K562 (cell line): ENCODE measurements at regions not wholly inside any gene's neighbourhood (a gene's known extent, or its start where the extent isn't known, plus 50 kb on each side); places are given as distances from the start of the nearest gene placed in this dataset.

Source experiments
- ATAC-seq: fragments of 200-7000 bp; cut with Tn5 transposase; 3 replicates; pipeline ENCODE4 v1.9.1; 2020; ENCODE audit warnings: moderate library complexity
- BruUV-seq: library from RNA; stranded (reverse); fragments of 400-500 nt; replicated peaks from 2 replicates; lab custom pipeline; 2021; lab: Mats Ljungman, UMichigan
- CTCF ChIA-PET: fragments of 300-600 bp; formaldehyde crosslinking; extraction: SDS; loops from one replicate; lab custom pipeline; 2021; ENCODE audit warnings: low intra/inter-chr PET ratio; lab: Yijun Ruan, JAX
- POLR2A ChIA-PET: fragments of 300-600, 350-650 bp; sonication (Branson Sonifier 250); formaldehyde crosslinking; extraction: SDS; loops from one replicate; lab custom pipeline; 2021; ENCODE audit warnings: antibody characterized with exemption, inconsistent platforms; lab: Yijun Ruan, JAX
- DNase-seq, 4 experiments: peaks; one replicate each; pipeline versions ENCODE4 v3.0.0 to v3.0.0-alpha.2; 2011 to 2018; ENCODE audit warnings: low spot score in 3 of 4, mixed read lengths in 3 of 4; ENCODE audit errors: extremely low read depth in 1 of 4
- FAIRE-seq: peaks from 2 replicates; lab custom pipeline; 2011; peaks lifted over from hg19 to GRCh38; lab: Jason Lieb, UNC
- H2AFZ ChIP-seq: 2 replicates; pipeline ENCODE4 v1.6.0; 2011; ENCODE audit warnings: low read depth, low read length, control low read depth, inconsistent platforms
- H3K27ac ChIP-seq: fragments of 200-600 bp; 3 replicates; pipeline ENCODE4 v1.8.0; 2011; ENCODE audit warnings: low read depth, mild to moderate bottlenecking, control low read depth, inconsistent platforms, low read length, moderate library complexity, mixed read lengths; ENCODE audit errors: extremely low read depth
- H3K27me3 ChIP-seq, 2 experiments: fragments of 300-600 bp in 1 of 2; 2 replicates in 1 of 2; 3 replicates in 1 of 2; pipeline versions ENCODE4 v1.6.0 to v1.8.0; 2011; ENCODE audit warnings: inconsistent platforms in 2 of 2, low read length in 2 of 2, mild to moderate bottlenecking in 1 of 2, mixed read lengths in 1 of 2, moderate library complexity in 1 of 2; ENCODE audit not compliant: control insufficient read depth in 2 of 2, insufficient read depth in 2 of 2
- H3K36me3 ChIP-seq: fragments of 300-600 bp; 3 replicates; pipeline ENCODE4 v1.8.0; 2011; ENCODE audit warnings: mild to moderate bottlenecking, low read length, inconsistent platforms; ENCODE audit not compliant: control insufficient read depth, insufficient read depth
- H3K4me1 ChIP-seq, 2 experiments: fragments of 200-600 bp in 1 of 2; replicated peaks in 1 of 2; 2 replicates in 1 of 2; 3 replicates in 1 of 2; pipeline versions ENCODE4 v1.5.1 to v1.8.0; 2011; ENCODE audit warnings: inconsistent platforms in 2 of 2, low read length in 2 of 2, mild to moderate bottlenecking in 1 of 2, mixed read lengths in 1 of 2, moderate library complexity in 1 of 2; ENCODE audit not compliant: control insufficient read depth in 2 of 2, insufficient read depth in 2 of 2
- H3K4me2 ChIP-seq: 2 replicates; pipeline ENCODE4 v1.6.1; 2011; ENCODE audit warnings: low read length, control low read depth, inconsistent platforms, mixed read lengths; ENCODE audit not compliant: insufficient read depth
- H3K4me3 ChIP-seq: fragments of 200-600 bp; sonication (generic), shearing (Covaris generic); 2 replicates; pipeline ENCODE4 v1.5.1; 2016; ENCODE audit warnings: control low read depth, inconsistent platforms
- H3K79me2 ChIP-seq: fragments of 200-600 bp; 3 replicates; pipeline ENCODE4 v1.8.0; 2011; ENCODE audit warnings: low read length, inconsistent platforms; ENCODE audit not compliant: control insufficient read depth, insufficient read depth
- H3K9ac ChIP-seq, 2 experiments: 2 replicates each; pipeline versions ENCODE4 v1.6.0 to v1.6.1; 2011; ENCODE audit warnings: low read depth in 2 of 2, low read length in 2 of 2, control low read depth in 1 of 2, inconsistent platforms in 1 of 2, mild to moderate bottlenecking in 1 of 2, mixed read lengths in 1 of 2; ENCODE audit not compliant: insufficient read depth in 1 of 2
- H3K9me1 ChIP-seq: one replicate; pipeline ENCODE4 v1.6.0; 2011; ENCODE audit warnings: inconsistent platforms, mild to moderate bottlenecking, low read length, moderate library complexity; ENCODE audit not compliant: control insufficient read depth, insufficient read depth
- H3K9me3 ChIP-seq: replicated peaks from 2 replicates; pipeline ENCODE4 v1.5.1; 2011; ENCODE audit warnings: low read depth, low read length, inconsistent platforms; ENCODE audit not compliant: control insufficient read depth, insufficient read depth
- H4K20me1 ChIP-seq: replicated peaks from 2 replicates; pipeline ENCODE4 v1.6.1; 2011; ENCODE audit warnings: low read length, inconsistent platforms, mixed read lengths; ENCODE audit not compliant: control insufficient read depth, insufficient read depth
- BRF1 ChIP-seq: IDR thresholded peaks from 3 replicates; pipeline ENCODE4 v1.6.1; 2011; ENCODE audit warnings: borderline replicate concordance, mild to moderate bottlenecking; ENCODE audit not compliant: insufficient read length; ENCODE audit errors: extremely low read depth
- CHAMP1 ChIP-seq: fragments of 450-650 bp; IDR thresholded peaks from 2 replicates; pipeline ENCODE4 v1.6.1; 2016; ENCODE audit warnings: mild to moderate bottlenecking
- ETS2 ChIP-seq: IDR thresholded peaks from 2 replicates; pipeline ENCODE4 v1.6.1; 2016; ENCODE audit warnings: borderline replicate concordance, missing genetic modification characterization, mild to moderate bottlenecking, moderate library complexity, missing compliant biosample characterization; ENCODE audit not compliant: poor library complexity, severe bottlenecking
- EWSR1 ChIP-seq: fragments of 450-650 bp; IDR thresholded peaks from 2 replicates; pipeline ENCODE4 v1.6.1; 2018; ENCODE audit warnings: borderline replicate concordance, mild to moderate bottlenecking, low read depth, moderate library complexity; ENCODE audit not compliant: partially characterized antibody
- MTF1 ChIP-seq: fragments of 250-450 bp; sonication (Bioruptor Pico); IDR thresholded peaks from 2 replicates; pipeline ENCODE4 v1.9.0; 2021; ENCODE audit warnings: moderate library complexity, mild to moderate bottlenecking, inconsistent platforms, borderline replicate concordance
- NUFIP1 ChIP-seq: fragments of 450-650 bp; IDR thresholded peaks from 2 replicates; pipeline ENCODE4 v1.6.1; 2018; ENCODE audit not compliant: partially characterized antibody
- TAF1 ChIP-seq: IDR thresholded peaks from 2 replicates; pipeline ENCODE4 v1.6.1; 2011; ENCODE audit warnings: mild to moderate bottlenecking, low read length, moderate library complexity; ENCODE audit not compliant: insufficient read depth, control insufficient read depth, severe bottlenecking; ENCODE audit errors: extremely low read depth
- ZBTB26 ChIP-seq: fragments of 450-650 bp; formaldehyde crosslinking; IDR thresholded peaks from 2 replicates; pipeline ENCODE4 v1.4.0; 2022; ENCODE audit warnings: missing genetic modification characterization
- ZBTB8A ChIP-seq: fragments of 450-650 bp; IDR thresholded peaks from 2 replicates; pipeline ENCODE4 v1.6.1; 2018; ENCODE audit warnings: mild to moderate bottlenecking, moderate library complexity; ENCODE audit not compliant: partially characterized antibody
- ZNF134 ChIP-seq: fragments of 250-450 bp; sonication (Bioruptor Pico); conservative IDR thresholded peaks from 2 replicates; pipeline ENCODE4 v1.4.0; 2020
- ZNF609 ChIP-seq: sonication (generic); formaldehyde crosslinking; IDR thresholded peaks from 2 replicates; pipeline ENCODE4 v1.8.1; 2023; ENCODE audit warnings: missing genetic modification reagents, mild to moderate bottlenecking, borderline replicate concordance
- ZNF780A ChIP-seq: fragments of 250-450 bp; sonication (Bioruptor Pico); IDR thresholded peaks from 2 replicates; pipeline ENCODE4 v1.5.0; 2021; ENCODE audit warnings: mild to moderate bottlenecking
- whole genome bisulfite sequencing: fragments of 100-300 bp; shearing (Covaris generic); methylation state at CpG from one replicate; pipeline ENCODE4 v1.1.6; 2016; ENCODE audit warnings: low coverage, mixed read lengths; ENCODE audit not compliant: insufficient coverage; ENCODE audit errors: missing lambda C conversion rate; 5-methylcytosine and 5-hydroxymethylcytosine counted together
- in situ Hi-C: fragments of 300-500 bp; cut with MboI; formaldehyde crosslinking; loops from 4 replicates; pipeline ENCODE4 v1.15.0; 2018; ENCODE audit warnings: inconsistent platforms, mixed read lengths
- intact Hi-C: fragments of 100-400 bp; cut with micrococcal nuclease; formaldehyde crosslinking; loops from 2 replicates; pipeline ENCODE4 v1.14.2; 2022

- TF ChIP-seq ZNF609 (CRISPR knock-in tag) = no peak
Measured at GRCh38 chr13:109685203-109685602, 101.2 kb downstream of the IRS2 start (continued).

GRCh38 chr13:109684824-109685202 is 101.6 kb downstream of the IRS2 start:
- no TSS peak for BruUV-seq
- Histone ChIP-seq H3K27ac (no peak overlapping the region), H4K20me1 (no peaks in the 10 kb centered on the region), H3K4me1 (peaks cover 0 to 1% of the 10 kb centered on the region in 2 experiments; a peak in 1 of 5 replicates), H3K79me2 (no peaks in the 10 kb centered on the region), H3K27me3 (peaks cover 5 to 41% of the 10 kb centered on the region in 2 experiments; a peak in 3 of 5 replicates), H3K9me1 (no peaks in the 10 kb centered on the region), H3K36me3 (no peaks in the 10 kb centered on the region), H2AFZ (no peak overlapping the region), H3K9me3 (no peaks in the 10 kb centered on the region), H3K4me2 (no peak overlapping the region; the same call in 1 of the 2 replicates), H3K9ac (no peak overlapping the region), H3K4me3 (no peak overlapping the region)
- CTCF ChIA-PET = no interaction called here
- no peak for DNase-seq
- intact Hi-C loops = loop anchor here (5.0 kb wide), 1 partner anchor 107 kb away; no protein-coding TSS in a partner anchor
- 8% methylated on average over 7 of the region's 9 CpGs for WGBS
- POLR2A ChIA-PET = no interaction called here
- in situ Hi-C loops = no loop called here
- ATAC-seq = no peak
- FAIRE-seq = no peak
- TF ChIP-seq EWSR1 = no peak
- no peak for TF ChIP-seq BRF1
- no peak for TF ChIP-seq ETS2 (tag)
- no peak for TF ChIP-seq TAF1
- no peak for TF ChIP-seq MTF1
- TF ChIP-seq ZNF780A = no peak
- no peak for TF ChIP-seq NUFIP1
- TF ChIP-seq ZBTB8A = no peak
- TF ChIP-seq ZNF134 (CRISPR knock-in tag) = no peak
- no peak for TF ChIP-seq ZBTB26 (CRISPR knock-in tag)
- TF ChIP-seq CHAMP1 = no peak
